Activated CD4-positive, CD25-positive, alpha-beta regulatory T cell treated with anti-CD3 and anti-CD28 coated beads, Interleukin-2, amount 50 U/mL, for 24 hours (primary cell): ENCODE measurements at regions not wholly inside any gene's neighbourhood (a gene's known extent, or its start where the extent isn't known, plus 50 kb on each side); places are given as distances from the start of the nearest gene placed in this dataset.
"Not testable (repeated sequence)": the region's sequence is repeated elsewhere in the genome, so short reads cannot be mapped to it uniquely, and the experiment has no call there.

Source experiments
- ATAC-seq, 2 donors: fragments of 150-1000 bp; cut with Tn5 transposase; one replicate each; pipeline ENCODE4 v1.10.0; 2021; ENCODE audit warnings: mild to moderate bottlenecking in 1 of 2, moderate library complexity in 1 of 2

DNA sequence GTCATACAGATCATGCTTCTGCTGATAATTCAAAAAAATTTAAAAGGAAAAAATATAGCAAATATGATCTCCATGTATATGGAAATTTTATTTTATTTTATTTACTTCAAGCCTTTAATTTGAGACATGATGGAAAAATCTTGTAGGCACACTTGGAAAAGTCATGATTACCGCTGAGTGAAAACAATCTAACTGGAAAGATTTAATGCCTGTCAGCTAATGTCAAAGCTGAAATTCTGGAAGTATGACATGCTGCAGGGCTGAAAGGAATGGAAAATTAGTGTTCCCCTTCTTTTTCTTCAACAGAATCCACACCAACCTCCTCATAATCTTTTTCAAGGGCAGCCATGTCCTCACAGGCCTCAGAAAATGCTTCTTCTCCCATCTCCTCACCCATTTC lies 58.2 kb downstream of the RPRM start:
- no peak for ATAC-seq

DNA sequence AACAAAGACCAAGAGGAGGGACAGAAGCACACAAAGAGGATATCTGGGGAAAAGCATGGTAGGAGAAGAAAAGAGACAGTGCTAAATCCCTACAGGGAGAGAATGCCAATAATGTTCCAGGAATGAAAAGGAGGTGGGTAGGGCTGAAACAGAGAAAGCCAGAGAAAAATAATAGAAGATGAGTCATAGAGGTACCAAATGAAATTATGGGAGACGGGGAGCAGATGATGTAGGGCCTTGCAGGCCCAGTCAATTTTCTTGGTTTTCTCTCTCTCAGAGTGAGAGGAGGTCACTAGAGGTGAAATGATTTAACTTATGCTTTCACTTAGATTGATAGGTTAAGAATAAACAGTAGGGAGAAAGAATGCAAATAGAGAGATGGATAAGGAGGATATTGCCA lies 61.5 kb downstream of the RPRM start:
- no peak for ATAC-seq

DNA sequence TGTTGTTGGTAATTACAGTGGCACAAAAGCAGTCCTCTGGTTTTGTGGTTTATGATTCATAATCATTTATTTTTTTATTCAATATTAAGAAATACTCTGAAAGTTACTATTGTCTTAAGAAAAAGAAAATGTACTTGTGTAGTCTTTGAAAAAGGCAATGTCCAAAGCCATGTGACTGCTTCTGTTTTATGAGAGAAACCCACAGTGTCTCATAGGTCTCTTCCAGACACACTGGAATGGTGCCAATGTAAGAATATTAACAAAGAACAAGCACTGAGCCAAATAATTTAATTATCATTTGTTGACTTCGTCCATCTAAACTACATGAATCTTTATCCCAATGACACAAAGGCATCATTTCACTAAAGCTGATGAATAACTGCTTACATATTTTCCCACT lies 62.5 kb downstream of the RPRM start:
- no peak for ATAC-seq

DNA sequence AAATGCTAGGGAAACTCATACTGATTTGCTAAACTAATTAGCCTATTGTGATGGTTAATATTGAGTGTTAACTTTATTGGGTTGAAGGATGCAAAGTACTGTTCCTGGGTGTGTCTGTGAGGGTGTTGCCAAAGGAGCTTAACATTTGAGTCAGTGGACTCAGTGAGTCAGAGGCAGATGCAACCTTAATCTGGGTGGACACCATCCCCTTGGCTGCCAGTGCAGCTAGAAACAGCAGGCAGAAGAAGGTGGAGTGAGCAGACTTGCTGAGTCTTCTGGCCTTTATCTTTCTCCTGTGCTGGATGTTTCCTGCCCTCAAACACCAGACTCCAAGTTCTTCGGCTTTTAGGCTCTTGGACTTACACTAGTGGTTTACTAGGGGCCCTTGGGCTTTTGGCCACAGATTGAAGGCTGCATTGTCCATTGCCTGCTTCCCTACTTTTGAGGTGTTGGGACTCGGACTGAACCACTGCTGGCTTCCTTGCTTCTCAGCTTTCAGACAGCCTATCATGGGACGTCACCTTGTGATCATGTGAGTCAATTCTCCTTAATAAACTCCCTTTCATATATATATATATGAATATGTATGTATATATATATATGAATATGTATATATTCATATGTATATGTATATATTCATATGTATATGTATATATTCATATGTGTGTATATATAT lies 69.7 kb downstream of the RPRM start:
- no peak for ATAC-seq

DNA sequence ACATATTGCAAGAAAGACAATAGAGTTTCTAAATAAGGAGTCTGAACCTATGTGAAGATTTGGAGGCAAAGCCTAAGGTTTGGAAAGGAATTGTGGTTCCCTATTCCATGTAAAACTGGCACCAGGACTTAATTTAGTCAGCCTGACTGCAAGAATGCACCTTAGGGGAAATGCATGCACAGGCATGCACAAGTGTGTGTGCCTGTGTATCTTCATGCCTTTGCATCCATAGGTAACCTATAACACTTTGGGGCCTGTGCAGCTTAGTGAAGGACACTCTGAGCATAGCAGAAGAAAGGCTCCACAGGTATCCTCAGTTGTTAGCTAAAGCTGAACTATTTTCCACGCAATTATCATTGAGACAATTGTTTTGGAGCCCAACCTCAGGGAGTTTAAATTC lies 73.4 kb downstream of the RPRM start:
- no peak for ATAC-seq

DNA sequence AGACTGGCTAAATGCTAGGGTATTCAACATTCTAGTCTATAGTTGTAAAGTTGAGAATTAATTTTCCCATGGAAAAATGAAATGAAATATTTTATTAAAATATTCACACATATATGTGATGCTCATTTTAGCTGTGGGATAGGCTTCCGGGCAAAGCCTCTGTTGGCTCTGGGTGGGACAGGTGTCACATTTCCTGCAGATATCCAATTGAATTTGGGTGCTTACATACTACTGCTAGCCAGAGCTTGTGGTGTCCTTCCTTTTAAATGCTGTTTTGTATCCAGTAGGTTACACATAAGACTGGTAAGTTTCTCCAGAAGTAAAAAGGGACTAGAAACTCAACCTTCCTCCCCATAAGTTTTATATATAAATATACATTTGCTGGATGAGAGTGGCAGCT lies 73.8 kb downstream of the RPRM start:
- no peak for ATAC-seq

DNA sequence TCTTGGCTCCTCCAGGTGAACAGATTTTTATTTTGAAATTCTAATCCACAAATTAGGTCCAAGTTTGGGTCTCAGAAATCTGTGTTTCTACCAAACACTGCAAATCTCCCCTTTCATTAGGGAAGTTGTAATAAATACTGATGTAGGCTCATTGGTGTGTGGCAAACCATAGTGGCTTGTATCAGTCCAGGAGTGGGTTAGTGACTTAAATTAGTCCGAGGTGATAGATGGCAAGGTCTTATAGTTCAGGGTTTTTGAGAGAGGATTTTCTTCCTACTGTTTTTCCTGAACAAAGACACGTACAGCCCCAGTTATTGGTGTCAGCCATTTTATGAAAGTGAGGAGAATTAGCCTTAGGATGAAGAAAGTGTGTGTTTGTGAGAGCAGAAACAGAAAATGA lies 74.6 kb downstream of the RPRM start:
- no peak for ATAC-seq

DNA sequence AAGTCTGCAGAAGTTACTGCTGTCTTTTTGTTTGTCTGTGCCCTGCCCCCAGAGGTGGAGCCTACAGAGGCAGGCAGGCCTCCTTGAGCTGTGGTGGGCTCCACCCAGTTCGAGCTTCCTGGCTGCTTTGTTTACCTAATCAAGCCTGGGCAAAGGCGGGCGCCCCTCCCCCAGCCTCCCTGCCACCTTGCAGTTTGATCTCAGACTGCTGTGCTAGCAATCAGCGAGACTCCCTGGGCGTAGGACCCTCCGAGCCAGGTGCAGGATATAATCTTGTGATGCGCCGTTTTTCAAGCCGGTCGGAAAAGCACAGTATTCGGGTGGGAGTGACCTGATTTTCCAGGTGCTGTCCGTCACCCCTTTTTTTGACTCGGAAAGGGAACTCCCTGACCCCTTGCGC lies 75.2 kb downstream of the RPRM start:
- ATAC-seq: not testable (repeated sequence)

DNA sequence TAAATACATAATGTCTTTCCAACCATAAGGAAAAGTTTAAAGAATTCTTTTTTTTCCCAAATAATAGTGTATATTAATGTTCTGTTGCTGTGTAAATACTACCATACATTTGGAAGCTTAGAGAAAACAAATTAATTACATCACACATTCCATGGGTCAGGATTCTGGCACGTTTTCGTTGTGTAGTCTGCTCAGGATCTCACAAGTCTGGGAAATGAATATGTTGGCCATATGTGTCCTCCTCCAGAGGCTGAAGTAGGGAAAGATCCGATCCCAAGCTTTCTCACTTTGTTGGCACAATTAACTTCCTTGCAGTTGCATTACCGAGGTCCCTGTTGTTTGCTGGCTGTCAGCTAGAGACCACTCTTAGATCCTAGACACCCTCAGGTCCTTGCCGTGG lies 83.9 kb downstream of the RPRM start:
- no peak for ATAC-seq

DNA sequence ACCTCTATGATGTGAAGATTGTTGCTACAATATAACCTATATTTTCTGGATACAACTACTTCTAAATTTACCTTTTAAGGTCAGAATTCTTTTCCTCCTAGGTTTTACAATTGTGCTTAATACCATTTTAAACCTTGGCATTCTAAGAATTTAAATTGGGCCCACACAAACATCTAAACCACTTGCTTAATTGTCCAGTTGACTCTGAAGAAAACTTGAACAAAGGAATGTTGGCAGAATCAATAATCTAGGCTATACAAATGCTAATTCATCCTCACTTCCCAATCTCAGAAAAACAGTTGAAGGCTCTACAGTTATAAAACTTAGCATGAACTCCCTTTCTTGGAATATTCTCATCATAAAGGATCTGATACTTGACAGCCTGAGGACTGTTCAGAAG lies 84.3 kb downstream of the RPRM start:
- no peak for ATAC-seq

DNA sequence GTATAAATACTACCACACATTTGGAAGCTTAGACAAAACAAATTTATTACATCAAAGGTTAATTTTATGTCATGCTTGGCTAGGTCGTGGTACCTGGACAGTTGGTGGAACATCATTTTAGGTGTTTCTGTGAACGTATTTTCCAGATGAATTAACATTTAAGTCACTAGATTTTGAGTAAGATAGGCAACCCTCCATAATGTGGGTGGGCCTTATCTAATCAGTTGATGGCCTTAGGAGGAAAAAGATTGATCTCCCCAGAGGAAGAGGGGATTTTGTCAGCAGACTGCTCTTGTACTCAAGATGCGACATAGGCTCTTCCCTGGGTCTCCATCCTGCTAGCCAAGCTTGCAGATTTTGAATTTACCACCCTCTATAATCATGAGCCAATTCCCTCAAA lies 85.0 kb downstream of the RPRM start:
- ATAC-seq: no peak

DNA sequence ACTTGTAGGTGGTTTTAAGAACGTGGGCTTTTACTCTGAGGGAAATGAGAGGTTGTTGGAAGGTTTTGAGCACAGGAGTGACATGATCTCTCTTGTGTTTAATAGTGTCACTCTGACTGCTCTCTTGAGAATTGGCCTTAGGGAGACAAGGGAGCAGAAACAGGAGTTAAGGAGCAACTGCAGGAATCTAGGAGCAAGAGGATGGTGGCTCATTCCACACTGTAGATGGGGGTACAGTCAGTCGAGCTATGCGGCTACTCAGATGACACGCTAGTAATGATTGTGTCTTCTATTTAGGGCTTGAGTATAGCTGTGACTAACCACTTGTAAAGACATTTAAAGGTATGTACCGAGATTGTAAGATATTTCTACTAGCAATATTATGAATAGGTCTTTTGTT lies 87.4 kb downstream of the RPRM start:
- ATAC-seq: no peak

DNA sequence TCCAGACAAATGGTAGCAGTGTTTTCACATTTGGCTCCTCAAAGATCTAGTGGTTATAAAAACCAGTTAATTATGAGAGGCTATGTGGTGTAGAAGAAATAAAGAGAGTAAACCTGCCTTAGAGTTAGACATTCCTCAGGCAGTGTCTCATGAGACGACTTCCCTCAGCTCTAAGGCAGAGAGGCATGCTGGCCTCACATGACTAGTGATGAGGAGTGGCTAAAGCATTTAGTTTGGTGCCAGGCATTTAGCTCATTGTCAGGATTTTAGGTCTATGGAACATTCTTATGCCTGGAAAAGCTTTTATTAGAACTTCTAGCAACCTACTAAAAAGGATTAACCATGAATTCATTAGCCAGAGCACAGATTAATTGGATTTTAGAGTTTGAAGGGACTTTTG lies 90.3 kb downstream of the RPRM start:
- no peak for ATAC-seq

DNA sequence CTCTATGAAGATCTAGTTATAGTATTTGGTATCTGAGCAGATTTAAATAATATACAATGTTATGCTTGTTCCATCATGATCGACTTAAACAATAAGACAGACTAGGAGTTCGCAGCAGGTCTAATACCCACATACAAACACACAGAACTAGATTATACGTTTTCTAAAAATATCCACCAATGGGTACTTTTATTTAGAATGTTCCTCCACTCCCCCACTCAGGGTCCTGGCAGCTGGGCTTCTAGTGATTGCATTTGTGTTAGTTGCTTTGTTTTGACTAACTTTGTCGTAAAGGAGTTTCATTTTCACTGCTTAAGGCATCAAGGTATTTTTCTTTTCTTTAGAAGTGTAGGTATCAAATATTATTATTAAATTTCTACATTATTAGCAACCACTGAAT lies 91.4 kb downstream of the RPRM start:
- ATAC-seq: no peak

DNA sequence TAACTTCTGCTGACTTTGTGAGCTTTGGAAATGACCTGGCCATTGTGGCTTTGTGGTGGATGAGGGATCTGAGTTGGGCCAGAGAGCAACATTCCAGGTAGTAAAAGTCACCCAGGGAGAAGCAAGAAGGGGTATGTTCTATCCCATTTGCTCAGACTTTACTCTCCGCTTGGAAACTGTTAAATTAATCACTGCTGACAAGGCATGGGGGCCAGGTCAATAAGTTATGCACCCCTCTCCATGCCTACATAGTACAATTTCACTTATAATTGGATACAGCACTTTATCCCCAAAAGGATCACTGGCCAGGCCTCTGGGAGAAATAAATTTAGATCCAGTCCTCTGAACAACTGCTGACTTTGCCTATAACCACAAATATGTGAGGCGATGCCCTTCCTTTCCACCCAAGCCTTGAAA lies 92.1 kb downstream of the RPRM start:
- no peak for ATAC-seq

DNA sequence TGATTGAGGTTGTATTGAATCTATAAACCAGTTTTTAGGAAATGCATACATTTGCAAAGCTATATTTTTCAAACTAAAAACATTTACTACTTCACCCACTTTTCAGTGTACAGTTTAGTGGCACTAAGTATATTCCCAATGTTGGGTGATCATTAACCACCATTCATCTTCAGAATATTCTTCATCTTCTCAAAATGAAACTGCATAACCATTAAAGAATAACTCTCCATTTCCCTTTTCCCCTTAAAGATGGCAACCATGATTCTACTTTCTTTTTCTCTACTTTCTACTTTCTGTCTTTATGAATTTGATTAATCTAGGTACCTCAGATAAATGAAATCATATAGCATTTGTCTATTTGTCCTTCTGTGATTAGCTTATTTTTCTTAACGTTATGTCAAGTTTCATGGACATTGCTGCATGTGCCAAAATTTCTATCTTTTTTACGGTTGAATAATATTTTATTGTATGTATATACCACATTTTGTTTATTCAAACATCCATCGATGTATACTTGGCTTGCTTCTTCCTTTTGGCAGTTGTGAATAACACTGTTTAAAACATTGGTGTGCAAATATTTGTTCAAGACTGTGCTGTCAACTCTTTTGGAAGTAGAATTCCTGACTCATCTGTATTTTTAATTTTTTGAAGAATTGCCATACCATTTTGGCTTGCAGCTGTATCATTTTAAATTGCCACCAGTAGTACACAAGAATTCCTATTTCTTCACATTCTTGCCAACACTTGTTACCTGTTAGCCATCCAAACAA lies 104.9 kb downstream of the RPRM start:
- ATAC-seq: no peak

DNA sequence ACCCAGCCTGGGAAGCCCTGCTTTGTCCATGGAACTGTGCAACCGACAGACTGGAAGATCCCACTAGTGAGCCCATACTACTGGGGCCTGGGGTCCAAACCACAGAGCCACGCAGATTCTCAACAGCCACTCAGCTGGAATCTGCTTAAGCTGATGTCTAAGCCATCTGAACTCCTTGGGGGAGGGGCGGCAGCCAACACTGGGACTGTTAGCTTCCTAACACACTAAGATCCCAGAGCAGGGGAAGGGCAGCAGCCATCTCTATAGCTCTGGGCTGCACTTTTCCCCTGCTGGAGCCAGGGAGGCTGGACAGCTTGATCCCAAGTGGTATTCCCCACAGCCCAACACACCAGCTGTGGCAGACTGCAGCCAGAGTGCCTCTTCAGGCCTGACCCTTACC lies 118.3 kb downstream of the RPRM start:
- no peak for ATAC-seq

DNA sequence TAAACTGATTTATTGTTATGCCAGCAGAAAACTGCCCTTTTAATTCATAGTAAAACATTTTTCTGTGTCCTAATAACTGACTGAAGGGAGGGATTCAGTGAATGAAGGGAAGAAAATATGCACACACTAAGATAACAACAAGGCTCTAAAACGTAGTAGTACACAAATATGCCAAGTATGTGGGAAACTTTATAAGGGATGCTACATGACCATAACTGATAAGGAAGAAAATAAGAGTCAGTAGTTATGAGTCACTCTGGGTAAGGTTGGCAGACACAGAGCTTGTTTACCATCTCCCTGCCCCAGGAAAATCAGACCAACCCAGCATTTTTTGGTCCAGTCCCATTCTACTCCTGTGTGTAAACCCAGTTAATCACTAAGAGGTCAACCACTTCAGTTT lies 124.2 kb downstream of the RPRM start:
- no peak for ATAC-seq

DNA sequence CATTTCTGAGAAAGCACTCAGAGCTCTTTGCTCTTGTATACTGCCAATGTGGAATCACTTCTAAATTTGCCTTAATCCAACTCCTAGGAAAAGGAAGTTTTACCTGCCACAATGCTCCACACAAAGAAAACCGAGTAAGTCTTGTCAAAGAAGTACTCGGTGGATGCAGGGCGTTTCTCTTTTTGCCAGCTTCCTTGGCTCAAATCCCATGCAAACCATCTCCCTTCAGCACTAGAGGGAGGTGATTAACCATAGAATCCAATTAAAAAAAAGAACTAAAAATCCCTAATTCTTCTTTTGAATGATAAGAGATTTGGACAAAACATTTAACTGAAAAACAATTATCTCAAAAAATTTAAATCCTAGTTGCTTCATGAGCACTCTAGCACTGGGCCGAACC lies 129.0 kb downstream of the RPRM start:
- no peak for ATAC-seq

DNA sequence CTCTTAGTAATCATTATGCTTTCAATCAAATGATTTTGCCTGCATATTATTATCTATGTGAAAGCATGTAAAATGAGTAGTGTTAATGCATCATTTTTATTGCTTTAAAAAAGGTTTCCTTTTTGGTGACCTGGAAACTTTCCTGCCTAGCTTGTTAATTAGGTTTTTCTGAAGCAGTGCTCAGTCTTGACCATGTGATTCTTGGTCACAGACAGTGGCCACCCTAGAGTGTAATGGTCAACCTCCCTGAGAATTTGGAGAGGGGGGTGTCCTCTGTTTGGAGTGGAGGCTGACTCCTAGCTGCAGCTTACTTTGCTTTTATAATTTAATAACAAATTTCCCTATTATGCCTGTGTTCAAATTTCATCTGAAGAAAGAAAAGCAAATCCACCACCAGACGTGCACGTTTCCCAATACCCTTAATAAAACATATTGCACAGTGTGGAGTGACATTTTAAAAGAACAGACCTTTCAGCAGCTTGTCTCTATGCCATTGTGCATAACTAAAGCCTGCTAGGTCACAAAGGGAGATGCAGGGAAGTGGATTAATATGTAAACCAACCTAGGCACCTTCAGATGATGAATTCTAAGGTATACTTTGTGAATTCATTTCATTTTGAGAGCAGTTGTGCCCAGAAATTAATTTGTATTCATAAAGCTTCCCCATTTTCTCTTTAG lies 130.6 kb downstream of the RPRM start:
- ATAC-seq: no peak

DNA sequence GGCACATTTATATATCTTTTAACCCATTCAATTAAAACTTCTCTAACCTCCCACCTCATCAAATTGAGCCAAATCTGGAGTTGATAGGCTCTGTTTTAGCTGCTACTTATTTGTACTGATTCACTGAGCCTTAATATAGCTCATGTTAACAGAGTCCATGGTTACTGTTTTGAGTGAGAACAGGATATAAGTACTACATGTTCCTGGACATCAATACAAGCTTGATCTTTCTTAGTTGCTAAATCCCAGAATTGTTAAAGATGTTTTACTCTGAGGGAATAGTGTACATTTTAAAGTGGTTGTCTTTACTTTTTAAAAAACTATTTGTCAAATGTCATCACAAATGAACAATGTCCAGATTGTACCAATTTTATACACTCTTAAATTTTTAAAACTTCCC lies 157.7 kb downstream of the RPRM start:
- no peak for ATAC-seq

DNA sequence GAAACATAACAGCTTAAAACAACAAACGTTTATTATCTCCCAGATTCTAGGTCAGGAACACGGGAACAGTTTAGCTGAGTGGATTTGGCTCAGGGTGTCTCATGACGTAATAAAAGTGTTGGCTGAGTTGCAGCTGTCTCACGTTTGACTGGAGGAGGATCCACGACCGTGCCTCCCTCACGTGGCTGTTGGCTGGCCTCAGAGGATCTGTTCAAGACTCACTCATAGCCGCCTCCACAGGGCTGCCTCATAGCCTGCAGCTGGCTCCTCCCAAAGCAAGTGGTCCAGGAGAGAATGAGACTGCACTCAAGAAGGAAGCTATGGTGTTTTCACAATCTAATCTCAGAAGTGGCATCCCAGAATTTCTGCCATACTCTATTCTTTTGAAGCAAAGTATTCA lies 167.1 kb downstream of the RPRM start:
- no peak for ATAC-seq

DNA sequence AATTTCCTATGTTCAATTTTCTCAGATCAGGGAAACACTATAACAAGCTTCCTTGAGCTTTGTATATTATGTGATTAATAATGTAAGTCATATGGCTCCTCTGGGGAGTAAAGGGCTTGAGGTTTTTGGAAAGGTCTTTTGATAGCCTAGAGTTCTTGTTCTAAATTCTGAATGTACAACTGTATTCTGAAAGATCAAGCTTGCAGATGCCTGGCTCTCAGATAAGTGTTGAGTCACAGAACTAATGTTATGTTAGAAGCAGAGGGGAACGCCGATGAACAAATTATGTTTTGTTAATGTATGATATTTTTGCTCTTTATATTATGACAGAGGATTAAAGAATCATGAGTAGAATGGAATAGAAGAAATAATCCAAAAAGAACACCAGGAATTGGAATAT lies 170.1 kb downstream of the RPRM start:
- ATAC-seq: no peak

DNA sequence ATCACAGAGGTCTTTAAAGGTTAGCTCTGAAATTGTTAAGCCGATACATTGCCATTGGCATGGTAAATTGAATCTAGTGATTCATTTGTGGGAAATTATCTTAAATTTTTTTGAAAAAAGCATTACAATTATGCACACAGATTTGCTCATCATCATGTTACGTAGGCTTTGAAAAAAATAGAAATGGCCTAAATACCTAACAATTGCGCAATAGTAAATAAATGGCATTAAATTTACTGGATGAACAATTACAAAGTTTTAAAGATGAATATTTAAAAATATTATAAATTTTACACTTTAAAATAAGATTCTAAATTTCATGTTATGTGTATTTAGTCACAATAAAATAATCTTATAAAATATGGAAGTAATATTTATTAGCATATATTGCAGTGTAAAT lies 171.3 kb downstream of the RPRM start:
- ATAC-seq: no peak
